ENCODE measurements at regions not wholly inside any gene's neighbourhood (a gene's known extent, or its start where the extent isn't known, plus 50 kb on each side); places are given as distances from the start of the nearest gene placed in this dataset.

DNA sequence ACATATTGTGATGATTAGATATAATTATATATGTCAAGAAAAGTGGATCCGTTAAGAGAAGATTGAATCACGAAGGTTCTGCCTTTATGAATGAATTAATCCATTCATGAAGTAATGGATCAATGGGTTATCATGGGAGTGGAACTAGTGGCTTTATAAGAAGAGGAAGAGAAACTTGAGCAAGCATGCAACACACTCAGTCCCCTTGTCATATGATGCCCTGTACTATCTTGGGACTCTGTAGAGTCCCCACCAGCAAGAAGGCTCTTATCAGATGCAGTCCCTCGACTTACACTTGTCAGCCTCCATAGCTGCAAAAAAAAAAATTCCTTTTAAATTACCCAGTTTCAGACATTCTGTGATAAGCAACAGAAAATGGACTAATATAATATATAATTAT, 301.9 kb downstream of the RAP2B start:
- Histone ChIP-seq H3K9me3 (ENCODE audit: control insufficient read depth in 1 of 2, insufficient read depth in 1 of 2, low read depth in 1 of 2, low read length in 2 of 2) (no peaks in the 10 kb centered on the region), H2AFZ (ENCODE audit: low read depth, low read length, poor library complexity, severe bottlenecking) (no peak overlapping the region), H3K79me2 (ENCODE audit: insufficient read depth, low read length) (no peaks in the 10 kb centered on the region), H3K9ac (ENCODE audit: low read length) (no peak overlapping the region), H3K4me2 (ENCODE audit: low read length) (no peak overlapping the region), H3K27me3 (ENCODE audit: insufficient read depth, low read length) (no peaks in the 10 kb centered on the region), H4K20me1 (ENCODE audit: insufficient read depth) (no peaks in the 10 kb centered on the region), H3K27ac (ENCODE audit: low read depth, low read length) (no peak overlapping the region), H3K36me3 (ENCODE audit: control insufficient read depth in 1 of 2, insufficient read depth in 2 of 2, low read length in 2 of 2) (no peaks in the 10 kb centered on the region), H3K4me1 (ENCODE audit: control insufficient read depth in 1 of 2, insufficient read depth in 2 of 2, low read length in 2 of 2) (no peaks in the 10 kb centered on the region), H3K4me3 (replicated peaks in 1 of 2; ENCODE audit: low read depth in 1 of 2, low read length in 2 of 2) (no peak overlapping the region), H3K9me2 (ENCODE audit: insufficient read depth) (no peaks in the 10 kb centered on the region)
- no TSS peak for BruUV-seq (replicated peaks)
- intact Hi-C loops (cut with micrococcal nuclease): no loop called here
- ChIA-PET RAD21 (ENCODE audit: low non-redundant PET in 1 of 2, low total read pairs in 2 of 2, uncharacterized antibody in 2 of 2, unreplicated experiment in 2 of 2) (no interaction called here), POLR2A (no interaction called here), CTCF (no interaction called here)
- TF ChIP-seq CEBPB (IDR thresholded peaks at IDR 0.05; ENCODE audit: low read depth) (no peak), TCF7L2 (IDR thresholded peaks at IDR 0.05; ENCODE audit: borderline replicate concordance, extremely low read depth, insufficient read depth, insufficient read length) (no peak), POLR2A (IDR thresholded peaks at IDR 0.05; ENCODE audit: borderline replicate concordance, extremely low read depth, insufficient read depth, insufficient read length) (no peak), EZH2phosphoT487 (IDR thresholded peaks at IDR 0.05; ENCODE audit: borderline replicate concordance) (no peak), SP1 (IDR thresholded peaks at IDR 0.05; ENCODE audit: low read depth) (no peak), ZNF274 (IDR thresholded peaks at IDR 0.05; ENCODE audit: low read depth, low read length) (no peak), RAD21 (IDR thresholded peaks at IDR 0.05; ENCODE audit: low read depth) (no peak)
- TF ChIP-seq, protein P1, sequence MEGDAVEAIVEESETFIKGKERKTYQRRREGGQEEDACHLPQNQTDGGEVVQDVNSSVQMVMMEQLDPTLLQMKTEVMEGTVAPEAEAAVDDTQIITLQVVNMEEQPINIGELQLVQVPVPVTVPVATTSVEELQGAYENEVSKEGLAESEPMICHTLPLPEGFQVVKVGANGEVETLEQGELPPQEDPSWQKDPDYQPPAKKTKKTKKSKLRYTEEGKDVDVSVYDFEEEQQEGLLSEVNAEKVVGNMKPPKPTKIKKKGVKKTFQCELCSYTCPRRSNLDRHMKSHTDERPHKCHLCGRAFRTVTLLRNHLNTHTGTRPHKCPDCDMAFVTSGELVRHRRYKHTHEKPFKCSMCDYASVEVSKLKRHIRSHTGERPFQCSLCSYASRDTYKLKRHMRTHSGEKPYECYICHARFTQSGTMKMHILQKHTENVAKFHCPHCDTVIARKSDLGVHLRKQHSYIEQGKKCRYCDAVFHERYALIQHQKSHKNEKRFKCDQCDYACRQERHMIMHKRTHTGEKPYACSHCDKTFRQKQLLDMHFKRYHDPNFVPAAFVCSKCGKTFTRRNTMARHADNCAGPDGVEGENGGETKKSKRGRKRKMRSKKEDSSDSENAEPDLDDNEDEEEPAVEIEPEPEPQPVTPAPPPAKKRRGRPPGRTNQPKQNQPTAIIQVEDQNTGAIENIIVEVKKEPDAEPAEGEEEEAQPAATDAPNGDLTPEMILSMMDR (IDR thresholded peaks at IDR 0.05 in 2 of 3, conservative IDR thresholded peaks at IDR 0.05 in 1 of 3; ENCODE audit: borderline replicate concordance in 1 of 3, insufficient read depth in 1 of 3, low read depth in 2 of 3, low read length in 2 of 3): no peak
- TF ChIP-seq, protein P2, sequence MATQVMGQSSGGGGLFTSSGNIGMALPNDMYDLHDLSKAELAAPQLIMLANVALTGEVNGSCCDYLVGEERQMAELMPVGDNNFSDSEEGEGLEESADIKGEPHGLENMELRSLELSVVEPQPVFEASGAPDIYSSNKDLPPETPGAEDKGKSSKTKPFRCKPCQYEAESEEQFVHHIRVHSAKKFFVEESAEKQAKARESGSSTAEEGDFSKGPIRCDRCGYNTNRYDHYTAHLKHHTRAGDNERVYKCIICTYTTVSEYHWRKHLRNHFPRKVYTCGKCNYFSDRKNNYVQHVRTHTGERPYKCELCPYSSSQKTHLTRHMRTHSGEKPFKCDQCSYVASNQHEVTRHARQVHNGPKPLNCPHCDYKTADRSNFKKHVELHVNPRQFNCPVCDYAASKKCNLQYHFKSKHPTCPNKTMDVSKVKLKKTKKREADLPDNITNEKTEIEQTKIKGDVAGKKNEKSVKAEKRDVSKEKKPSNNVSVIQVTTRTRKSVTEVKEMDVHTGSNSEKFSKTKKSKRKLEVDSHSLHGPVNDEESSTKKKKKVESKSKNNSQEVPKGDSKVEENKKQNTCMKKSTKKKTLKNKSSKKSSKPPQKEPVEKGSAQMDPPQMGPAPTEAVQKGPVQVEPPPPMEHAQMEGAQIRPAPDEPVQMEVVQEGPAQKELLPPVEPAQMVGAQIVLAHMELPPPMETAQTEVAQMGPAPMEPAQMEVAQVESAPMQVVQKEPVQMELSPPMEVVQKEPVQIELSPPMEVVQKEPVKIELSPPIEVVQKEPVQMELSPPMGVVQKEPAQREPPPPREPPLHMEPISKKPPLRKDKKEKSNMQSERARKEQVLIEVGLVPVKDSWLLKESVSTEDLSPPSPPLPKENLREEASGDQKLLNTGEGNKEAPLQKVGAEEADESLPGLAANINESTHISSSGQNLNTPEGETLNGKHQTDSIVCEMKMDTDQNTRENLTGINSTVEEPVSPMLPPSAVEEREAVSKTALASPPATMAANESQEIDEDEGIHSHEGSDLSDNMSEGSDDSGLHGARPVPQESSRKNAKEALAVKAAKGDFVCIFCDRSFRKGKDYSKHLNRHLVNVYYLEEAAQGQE (IDR thresholded peaks at IDR 0.05; ENCODE audit: low read depth): no peak
- TF ChIP-seq, protein P3, sequence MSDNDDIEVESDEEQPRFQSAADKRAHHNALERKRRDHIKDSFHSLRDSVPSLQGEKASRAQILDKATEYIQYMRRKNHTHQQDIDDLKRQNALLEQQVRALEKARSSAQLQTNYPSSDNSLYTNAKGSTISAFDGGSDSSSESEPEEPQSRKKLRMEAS (IDR thresholded peaks at IDR 0.05): no peak
- TF ChIP-seq, protein P4, sequence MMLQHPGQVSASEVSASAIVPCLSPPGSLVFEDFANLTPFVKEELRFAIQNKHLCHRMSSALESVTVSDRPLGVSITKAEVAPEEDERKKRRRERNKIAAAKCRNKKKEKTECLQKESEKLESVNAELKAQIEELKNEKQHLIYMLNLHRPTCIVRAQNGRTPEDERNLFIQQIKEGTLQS (IDR thresholded peaks at IDR 0.05): no peak
- ATAC-seq (no peak), DNase-seq (ENCODE audit: low read depth, low spot score) (no peak)

All from HCT116 (cell line).